ENCODE measurements at regions not wholly inside any gene's neighbourhood (a gene's known extent, or its start where the extent isn't known, plus 50 kb on each side); places are given as distances from the start of the nearest gene placed in this dataset.

DNA sequence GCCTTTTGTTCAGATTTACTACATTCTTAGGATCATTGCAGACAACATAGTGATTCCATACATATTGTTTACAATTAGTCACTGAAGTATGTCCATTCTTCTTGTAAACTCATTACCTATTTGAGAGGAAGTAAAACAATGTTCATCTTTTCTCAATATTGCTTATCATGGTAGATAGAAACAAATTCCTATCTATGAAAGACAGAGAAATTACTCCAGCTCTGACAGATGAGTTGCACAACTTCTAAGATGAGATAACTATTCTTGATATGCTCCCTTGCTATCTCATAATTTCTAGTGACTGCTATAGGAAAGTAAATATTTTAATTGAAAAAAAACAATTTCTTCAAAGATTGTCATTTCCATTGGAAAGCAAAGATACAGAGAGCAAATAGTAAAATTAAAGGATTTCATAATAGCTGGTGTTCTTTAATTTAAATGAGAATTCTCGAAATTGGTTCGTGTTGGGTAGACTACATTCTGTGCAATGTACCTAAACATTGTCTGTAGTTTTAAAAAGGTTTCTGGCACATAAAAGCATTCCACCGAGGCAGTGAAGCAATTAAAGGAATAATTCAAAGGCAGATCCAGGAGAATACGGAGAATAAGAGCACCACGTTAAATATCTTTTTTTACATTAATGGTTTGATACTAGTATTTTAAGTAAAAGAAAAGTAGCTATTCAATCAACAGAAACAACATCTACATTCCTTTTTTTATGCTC, 1029.1 kb upstream of the ACO1 start:
- in situ Hi-C loops (cut with HindIII; ENCODE audit: low pct_unique_long_range_greater_than_20kb, low sequenced_read_pairs), result no loop called here
- Histone ChIP-seq H3K9me3 (ENCODE audit: control insufficient read depth, insufficient read depth, low read depth, low read length) (no peaks in the 10 kb centered on the region), H3K4me1 (ENCODE audit: control insufficient read depth, insufficient read depth, low read length) (no peaks in the 10 kb centered on the region), H3K27me3 (ENCODE audit: control insufficient read depth, insufficient read depth, low read length) (no peaks in the 10 kb centered on the region), H3K36me3 (ENCODE audit: control insufficient read depth, insufficient read depth, low read length) (no peaks in the 10 kb centered on the region), H3K4me3 (ENCODE audit: low read depth in 2 of 2, low read length in 2 of 2) (no peak overlapping the region), H3K27ac (ENCODE audit: low read length) (no peak overlapping the region)
- CTCF ChIA-PET, result no interaction called here
- BruUV-seq (replicated peaks), result no TSS peak
- DNase-seq (ENCODE audit: low read depth, low spot score) (no peak), ATAC-seq (no peak)
- POLR2A ChIA-PET, result no interaction called here
- intact Hi-C loops (cut with micrococcal nuclease; ENCODE audit: unreplicated experiment), result no loop called here
- TF ChIP-seq POLR2AphosphoS5 (IDR thresholded peaks at IDR 0.05; ENCODE audit: low read depth, low read length) (no peak), SIN3A (IDR thresholded peaks at IDR 0.05; ENCODE audit: borderline replicate concordance, insufficient read depth, low read depth, low read length) (no peak), TCF7L2 (IDR thresholded peaks at IDR 0.05; ENCODE audit: low read depth, low read length) (no peak)
- TF ChIP-seq, protein P1, sequence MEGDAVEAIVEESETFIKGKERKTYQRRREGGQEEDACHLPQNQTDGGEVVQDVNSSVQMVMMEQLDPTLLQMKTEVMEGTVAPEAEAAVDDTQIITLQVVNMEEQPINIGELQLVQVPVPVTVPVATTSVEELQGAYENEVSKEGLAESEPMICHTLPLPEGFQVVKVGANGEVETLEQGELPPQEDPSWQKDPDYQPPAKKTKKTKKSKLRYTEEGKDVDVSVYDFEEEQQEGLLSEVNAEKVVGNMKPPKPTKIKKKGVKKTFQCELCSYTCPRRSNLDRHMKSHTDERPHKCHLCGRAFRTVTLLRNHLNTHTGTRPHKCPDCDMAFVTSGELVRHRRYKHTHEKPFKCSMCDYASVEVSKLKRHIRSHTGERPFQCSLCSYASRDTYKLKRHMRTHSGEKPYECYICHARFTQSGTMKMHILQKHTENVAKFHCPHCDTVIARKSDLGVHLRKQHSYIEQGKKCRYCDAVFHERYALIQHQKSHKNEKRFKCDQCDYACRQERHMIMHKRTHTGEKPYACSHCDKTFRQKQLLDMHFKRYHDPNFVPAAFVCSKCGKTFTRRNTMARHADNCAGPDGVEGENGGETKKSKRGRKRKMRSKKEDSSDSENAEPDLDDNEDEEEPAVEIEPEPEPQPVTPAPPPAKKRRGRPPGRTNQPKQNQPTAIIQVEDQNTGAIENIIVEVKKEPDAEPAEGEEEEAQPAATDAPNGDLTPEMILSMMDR (IDR thresholded peaks at IDR 0.05), result no peak
- TF ChIP-seq, protein P2, sequence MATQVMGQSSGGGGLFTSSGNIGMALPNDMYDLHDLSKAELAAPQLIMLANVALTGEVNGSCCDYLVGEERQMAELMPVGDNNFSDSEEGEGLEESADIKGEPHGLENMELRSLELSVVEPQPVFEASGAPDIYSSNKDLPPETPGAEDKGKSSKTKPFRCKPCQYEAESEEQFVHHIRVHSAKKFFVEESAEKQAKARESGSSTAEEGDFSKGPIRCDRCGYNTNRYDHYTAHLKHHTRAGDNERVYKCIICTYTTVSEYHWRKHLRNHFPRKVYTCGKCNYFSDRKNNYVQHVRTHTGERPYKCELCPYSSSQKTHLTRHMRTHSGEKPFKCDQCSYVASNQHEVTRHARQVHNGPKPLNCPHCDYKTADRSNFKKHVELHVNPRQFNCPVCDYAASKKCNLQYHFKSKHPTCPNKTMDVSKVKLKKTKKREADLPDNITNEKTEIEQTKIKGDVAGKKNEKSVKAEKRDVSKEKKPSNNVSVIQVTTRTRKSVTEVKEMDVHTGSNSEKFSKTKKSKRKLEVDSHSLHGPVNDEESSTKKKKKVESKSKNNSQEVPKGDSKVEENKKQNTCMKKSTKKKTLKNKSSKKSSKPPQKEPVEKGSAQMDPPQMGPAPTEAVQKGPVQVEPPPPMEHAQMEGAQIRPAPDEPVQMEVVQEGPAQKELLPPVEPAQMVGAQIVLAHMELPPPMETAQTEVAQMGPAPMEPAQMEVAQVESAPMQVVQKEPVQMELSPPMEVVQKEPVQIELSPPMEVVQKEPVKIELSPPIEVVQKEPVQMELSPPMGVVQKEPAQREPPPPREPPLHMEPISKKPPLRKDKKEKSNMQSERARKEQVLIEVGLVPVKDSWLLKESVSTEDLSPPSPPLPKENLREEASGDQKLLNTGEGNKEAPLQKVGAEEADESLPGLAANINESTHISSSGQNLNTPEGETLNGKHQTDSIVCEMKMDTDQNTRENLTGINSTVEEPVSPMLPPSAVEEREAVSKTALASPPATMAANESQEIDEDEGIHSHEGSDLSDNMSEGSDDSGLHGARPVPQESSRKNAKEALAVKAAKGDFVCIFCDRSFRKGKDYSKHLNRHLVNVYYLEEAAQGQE (IDR thresholded peaks at IDR 0.05; ENCODE audit: insufficient read depth in 1 of 2, low read depth in 2 of 2, low read length in 1 of 2), result no peak

DNA sequence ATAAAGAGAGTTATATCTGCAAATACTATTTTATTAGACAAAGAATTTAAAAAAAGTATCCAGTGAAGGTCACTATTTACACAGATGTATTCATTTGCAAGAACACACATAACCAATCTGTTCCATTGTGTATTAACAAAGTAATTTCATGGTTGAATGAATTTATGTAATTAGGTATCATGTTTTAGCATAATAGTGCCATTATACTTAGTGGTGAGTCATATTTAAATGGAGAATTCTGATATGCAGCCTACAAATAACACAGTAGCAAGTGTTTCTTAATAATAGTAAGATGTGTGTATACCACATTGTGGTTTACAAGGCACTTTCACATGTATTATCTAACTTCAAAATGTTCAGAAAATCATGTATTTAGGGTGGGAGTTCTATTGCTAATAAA, 1028.5 kb upstream of the ACO1 start:
- H3K9me3 ChIP-seq (ENCODE audit: control insufficient read depth, insufficient read depth, low read depth, low read length), result no peaks in the 10 kb centered on the region
- H3K27me3 ChIP-seq (ENCODE audit: control insufficient read depth, insufficient read depth, low read length), result no peaks in the 10 kb centered on the region
- ChIA-PET POLR2A (no interaction called here), CTCF (no interaction called here)
- no peak for ATAC-seq
- H3K36me3 ChIP-seq (ENCODE audit: control insufficient read depth, insufficient read depth, low read length), result no peaks in the 10 kb centered on the region
- H3K27ac ChIP-seq (ENCODE audit: low read length), result no peak overlapping the region
- no peak overlapping the region for H3K4me3 ChIP-seq (ENCODE audit: low read depth in 2 of 2, low read length in 2 of 2)
- in situ Hi-C loops (cut with HindIII; ENCODE audit: low pct_unique_long_range_greater_than_20kb, low sequenced_read_pairs) (no loop called here), intact Hi-C loops (cut with micrococcal nuclease; ENCODE audit: unreplicated experiment) (no loop called here)
- no peak for DNase-seq (ENCODE audit: low read depth, low spot score)
- H3K4me1 ChIP-seq (ENCODE audit: control insufficient read depth, insufficient read depth, low read length), result no peaks in the 10 kb centered on the region
- TF ChIP-seq SIN3A (IDR thresholded peaks at IDR 0.05; ENCODE audit: borderline replicate concordance, insufficient read depth, low read depth, low read length), result no peak
- no peak for TF ChIP-seq TCF7L2 (IDR thresholded peaks at IDR 0.05; ENCODE audit: low read depth, low read length)
- no TSS peak for BruUV-seq (replicated peaks)

GRCh38 chr9:31359071-31359470, 1025.4 kb upstream of the ACO1 start:
- DNase-seq (ENCODE audit: low read depth, low spot score) (no peak), ATAC-seq (no peak)
- ChIA-PET CTCF (no interaction called here), POLR2A (no interaction called here)
- Histone ChIP-seq H3K4me1 (ENCODE audit: control insufficient read depth, insufficient read depth, low read length) (no peaks in the 10 kb centered on the region), H3K36me3 (ENCODE audit: control insufficient read depth, insufficient read depth, low read length) (no peaks in the 10 kb centered on the region), H3K9me3 (ENCODE audit: control insufficient read depth, insufficient read depth, low read depth, low read length) (no peaks in the 10 kb centered on the region), H3K4me3 (ENCODE audit: low read depth in 2 of 2, low read length in 2 of 2) (no peak overlapping the region), H3K27me3 (ENCODE audit: control insufficient read depth, insufficient read depth, low read length) (no peaks in the 10 kb centered on the region), H3K27ac (ENCODE audit: low read length) (no peak overlapping the region)
- intact Hi-C loops (cut with micrococcal nuclease; ENCODE audit: unreplicated experiment) (no loop called here), in situ Hi-C loops (cut with HindIII; ENCODE audit: low pct_unique_long_range_greater_than_20kb, low sequenced_read_pairs) (no loop called here)
- no peak for TF ChIP-seq POLR2AphosphoS5 (IDR thresholded peaks at IDR 0.05; ENCODE audit: low read depth, low read length)
- no peak for TF ChIP-seq TCF7L2 (IDR thresholded peaks at IDR 0.05; ENCODE audit: low read depth, low read length)
- BruUV-seq (replicated peaks), result no TSS peak
